ENCODE measurements at regions not wholly inside any gene's neighbourhood (a gene's known extent, or its start where the extent isn't known, plus 50 kb on each side); places are given as distances from the start of the nearest gene placed in this dataset.

GRCh38 chr15:87793725-87794124 lies 462.8 kb downstream of the NTRK3 start:
- no peaks in the 10 kb centered on the region for H3K9me3 ChIP-seq
- intact Hi-C loops (cut with DNase I; ENCODE audit: low total_unique reads): no loop called here
- H3K27ac ChIP-seq: no peak overlapping the region
- H3K4me3 ChIP-seq: no peak overlapping the region
- no peaks in the 10 kb centered on the region for H3K27me3 ChIP-seq (replicated peaks in 1 of 7)
- H3K36me3 ChIP-seq: no peaks in the 10 kb centered on the region
- no peaks in the 10 kb centered on the region for H3K4me1 ChIP-seq
- WGBS, 5 donors: 63 to 80% (median 73%) methylated on average over 4 of the region's 4 CpGs
- no peak for DNase-seq
- no peak for TF ChIP-seq POLR2AphosphoS5 (IDR thresholded peaks at IDR 0.05)
- TF ChIP-seq POLR2A (IDR thresholded peaks at IDR 0.05): no peak
- TF ChIP-seq, protein P1, sequence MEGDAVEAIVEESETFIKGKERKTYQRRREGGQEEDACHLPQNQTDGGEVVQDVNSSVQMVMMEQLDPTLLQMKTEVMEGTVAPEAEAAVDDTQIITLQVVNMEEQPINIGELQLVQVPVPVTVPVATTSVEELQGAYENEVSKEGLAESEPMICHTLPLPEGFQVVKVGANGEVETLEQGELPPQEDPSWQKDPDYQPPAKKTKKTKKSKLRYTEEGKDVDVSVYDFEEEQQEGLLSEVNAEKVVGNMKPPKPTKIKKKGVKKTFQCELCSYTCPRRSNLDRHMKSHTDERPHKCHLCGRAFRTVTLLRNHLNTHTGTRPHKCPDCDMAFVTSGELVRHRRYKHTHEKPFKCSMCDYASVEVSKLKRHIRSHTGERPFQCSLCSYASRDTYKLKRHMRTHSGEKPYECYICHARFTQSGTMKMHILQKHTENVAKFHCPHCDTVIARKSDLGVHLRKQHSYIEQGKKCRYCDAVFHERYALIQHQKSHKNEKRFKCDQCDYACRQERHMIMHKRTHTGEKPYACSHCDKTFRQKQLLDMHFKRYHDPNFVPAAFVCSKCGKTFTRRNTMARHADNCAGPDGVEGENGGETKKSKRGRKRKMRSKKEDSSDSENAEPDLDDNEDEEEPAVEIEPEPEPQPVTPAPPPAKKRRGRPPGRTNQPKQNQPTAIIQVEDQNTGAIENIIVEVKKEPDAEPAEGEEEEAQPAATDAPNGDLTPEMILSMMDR (IDR thresholded peaks at IDR 0.05 in 8 of 11, conservative IDR thresholded peaks at IDR 0.05 in 3 of 11): no peak

GRCh38 chr15:87792250-87793040 lies 464.1 kb downstream of the NTRK3 start:
- Histone ChIP-seq H3K36me3 (no peaks in the 10 kb centered on the region), H3K27ac (no peak overlapping the region), H3K4me1 (no peaks in the 10 kb centered on the region), H3K4me3 (no peak overlapping the region), H3K9me3 (no peaks in the 10 kb centered on the region), H3K27me3 (replicated peaks in 1 of 7) (no peaks in the 10 kb centered on the region)
- TF ChIP-seq, protein P1 (IDR thresholded peaks at IDR 0.05 in 8 of 11, conservative IDR thresholded peaks at IDR 0.05 in 3 of 11): no peak
- TF ChIP-seq POLR2AphosphoS5 (IDR thresholded peaks at IDR 0.05) (no peak), POLR2A (IDR thresholded peaks at IDR 0.05) (no peak)
- DNase-seq: no peak
- intact Hi-C loops (cut with DNase I; ENCODE audit: low total_unique reads): no loop called here
- WGBS, 5 donors: 65 to 77% (median 67%) methylated on average over 6 of the region's 6 CpGs

DNA sequence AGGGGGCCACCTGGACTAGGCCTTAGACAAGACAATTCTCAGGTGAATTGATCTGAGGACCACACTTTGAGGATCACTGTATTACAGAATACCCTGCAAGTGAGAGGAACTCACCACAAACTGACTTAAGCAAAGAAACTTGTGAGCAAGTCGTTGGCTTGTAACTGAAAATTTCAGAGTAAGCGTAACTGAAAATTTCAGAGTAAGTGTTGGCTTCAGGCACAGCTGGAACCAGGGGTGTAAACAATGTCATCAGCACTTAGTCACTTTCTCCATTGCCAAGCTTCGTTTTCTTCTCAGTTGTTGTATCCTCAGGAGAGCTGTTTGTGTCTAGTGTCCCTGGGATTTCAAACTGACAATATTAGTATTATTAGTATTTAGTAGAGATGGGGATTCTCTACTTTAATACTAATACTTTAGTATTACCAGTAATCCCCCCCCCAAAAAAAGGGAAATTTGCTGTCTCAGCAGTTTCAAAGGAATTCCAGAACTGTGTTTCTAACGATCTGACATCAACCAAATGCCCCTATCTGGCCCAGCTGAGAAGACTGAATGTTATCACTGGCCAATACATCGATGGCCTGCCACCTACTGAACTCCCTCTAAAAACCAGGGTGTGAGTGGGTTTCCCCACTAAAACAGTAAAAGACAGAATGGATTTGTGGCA lies 474.4 kb downstream of the NTRK3 start:
- intact Hi-C loops (cut with DNase I; ENCODE audit: low total_unique reads): no loop called here
- Histone ChIP-seq H3K4me1 (no peaks in the 10 kb centered on the region), H3K9me3 (no peaks in the 10 kb centered on the region), H3K4me3 (no peak overlapping the region), H3K36me3 (no peaks in the 10 kb centered on the region), H3K27ac (no peak overlapping the region), H3K27me3 (replicated peaks in 1 of 7) (no peaks in the 10 kb centered on the region)
- DNase-seq: no peak
- TF ChIP-seq POLR2A (IDR thresholded peaks at IDR 0.05): no peak
- TF ChIP-seq, protein P1 (IDR thresholded peaks at IDR 0.05 in 8 of 11, conservative IDR thresholded peaks at IDR 0.05 in 3 of 11): no peak
- TF ChIP-seq POLR2AphosphoS5 (IDR thresholded peaks at IDR 0.05): no peak
- WGBS, 5 donors: 48 to 64% (median 53%) methylated on average over 5 of the region's 5 CpGs

GRCh38 chr15:87779746-87780145 lies 476.8 kb downstream of the NTRK3 start:
- 79 to 93% (median 89%) methylated on average over 5 of the region's 5 CpGs for WGBS, 5 donors
- Histone ChIP-seq H3K27me3 (replicated peaks in 1 of 7) (no peaks in the 10 kb centered on the region), H3K4me1 (no peaks in the 10 kb centered on the region), H3K4me3 (no peak overlapping the region), H3K9me3 (no peaks in the 10 kb centered on the region), H3K36me3 (no peaks in the 10 kb centered on the region), H3K27ac (no peak overlapping the region)
- TF ChIP-seq POLR2A (IDR thresholded peaks at IDR 0.05): no peak
- TF ChIP-seq, protein P1 (IDR thresholded peaks at IDR 0.05 in 8 of 11, conservative IDR thresholded peaks at IDR 0.05 in 3 of 11): no peak
- no peak for TF ChIP-seq POLR2AphosphoS5 (IDR thresholded peaks at IDR 0.05)
- DNase-seq: no peak
- intact Hi-C loops (cut with DNase I; ENCODE audit: low total_unique reads): no loop called here
